ENCODE measurements at regions not wholly inside any gene's neighbourhood (a gene's known extent, or its start where the extent isn't known, plus 50 kb on each side); places are given as distances from the start of the nearest gene placed in this dataset.

- POLR2A ChIA-PET = no interaction called here
Measured at GRCh38 chr9:29669613-29670012, 2096.3 kb upstream of the C9orf72 start.

GRCh38 chr9:29685531-29685930 is 2112.2 kb upstream of the C9orf72 start:
- no peak overlapping the region for H3K27ac Mint-ChIP-seq (ENCODE audit: unreplicated experiment)
- POLR2A ChIA-PET = no interaction called here
- intact Hi-C loops (cut with micrococcal nuclease; ENCODE audit: unreplicated experiment) = no loop called here
- H3K4me3 Mint-ChIP-seq (ENCODE audit: unreplicated experiment) = no peak overlapping the region
- H3K36me3 ChIP-seq (ENCODE audit: control insufficient read depth, insufficient read depth, low read length) = no peaks in the 10 kb centered on the region
- no peaks in the 10 kb centered on the region for H3K27me3 Mint-ChIP-seq (ENCODE audit: insufficient read depth, unreplicated experiment)
- CTCF ChIA-PET = no interaction called here
- H3K4me1 Mint-ChIP-seq (ENCODE audit: low read depth, unreplicated experiment) = no peaks in the 10 kb centered on the region
- H3K9me3 Mint-ChIP-seq (ENCODE audit: unreplicated experiment) = no peaks in the 10 kb centered on the region
- H3K36me3 Mint-ChIP-seq (ENCODE audit: insufficient read depth, unreplicated experiment) = no peaks in the 10 kb centered on the region
- TF ChIP-seq CTCF (IDR thresholded peaks at IDR 0.05; ENCODE audit: insufficient read depth in 1 of 2, low read depth in 1 of 2, low read length in 1 of 2, severe bottlenecking in 1 of 2, unreplicated experiment in 1 of 2) = no peak
- H3K9me3 ChIP-seq = no peaks in the 10 kb centered on the region
- H3K27me3 ChIP-seq (replicated peaks; ENCODE audit: control insufficient read depth, insufficient read depth, low read length) = no peaks in the 10 kb centered on the region
- no TSS peak for BruUV-seq (replicated peaks)
- H3K4me1 ChIP-seq = no peaks in the 10 kb centered on the region
- DNase-seq = no peak
- H3K4me3 ChIP-seq (ENCODE audit: low read depth, low read length) = no peak overlapping the region

More at GRCh38 chr9:29669613-29670012, 2096.3 kb upstream of the C9orf72 start:
- no peak overlapping the region for H3K4me3 Mint-ChIP-seq (ENCODE audit: unreplicated experiment)
- H3K4me1 Mint-ChIP-seq (ENCODE audit: low read depth, unreplicated experiment) = no peaks in the 10 kb centered on the region
- H3K9me3 Mint-ChIP-seq (ENCODE audit: unreplicated experiment) = no peaks in the 10 kb centered on the region
- no peaks in the 10 kb centered on the region for H3K36me3 Mint-ChIP-seq (ENCODE audit: insufficient read depth, unreplicated experiment)
- no peaks in the 10 kb centered on the region for H3K27me3 ChIP-seq (replicated peaks; ENCODE audit: control insufficient read depth, insufficient read depth, low read length)
- no peaks in the 10 kb centered on the region for H3K9me3 ChIP-seq
- H3K27me3 Mint-ChIP-seq (ENCODE audit: insufficient read depth, unreplicated experiment) = no peaks in the 10 kb centered on the region
- intact Hi-C loops (cut with micrococcal nuclease; ENCODE audit: unreplicated experiment) = no loop called here
- no peaks in the 10 kb centered on the region for H3K36me3 ChIP-seq (ENCODE audit: control insufficient read depth, insufficient read depth, low read length)
- no peaks in the 10 kb centered on the region for H3K4me1 ChIP-seq
- TF ChIP-seq CTCF (IDR thresholded peaks at IDR 0.05; ENCODE audit: insufficient read depth in 1 of 2, low read depth in 1 of 2, low read length in 1 of 2, severe bottlenecking in 1 of 2, unreplicated experiment in 1 of 2) = no peak
- CTCF ChIA-PET = no interaction called here
- no TSS peak for BruUV-seq (replicated peaks)
- DNase-seq = no peak
- H3K27ac Mint-ChIP-seq (ENCODE audit: unreplicated experiment) = no peak overlapping the region
- H3K4me3 ChIP-seq (ENCODE audit: low read depth, low read length) = no peak overlapping the region

- no peaks in the 10 kb centered on the region for H3K9me3 Mint-ChIP-seq (ENCODE audit: unreplicated experiment)
- DNase-seq = no peak
- no peaks in the 10 kb centered on the region for H3K36me3 ChIP-seq (ENCODE audit: control insufficient read depth, insufficient read depth, low read length)
- CTCF ChIA-PET = no interaction called here
- H3K4me1 ChIP-seq = no peaks in the 10 kb centered on the region
- no TSS peak for BruUV-seq (replicated peaks)
- peaks cover 2% of the 10 kb centered on the region for H3K27me3 Mint-ChIP-seq (ENCODE audit: insufficient read depth, unreplicated experiment)
- POLR2A ChIA-PET = no interaction called here
- H3K27me3 ChIP-seq (replicated peaks; ENCODE audit: control insufficient read depth, insufficient read depth, low read length) = no peaks in the 10 kb centered on the region
- intact Hi-C loops (cut with micrococcal nuclease; ENCODE audit: unreplicated experiment) = loop anchor here (10.0 kb wide), 1 partner anchor 736 kb away; no protein-coding TSS in a partner anchor
- H3K9me3 ChIP-seq = no peaks in the 10 kb centered on the region
- no peak overlapping the region for H3K4me3 ChIP-seq (ENCODE audit: low read depth, low read length)
- H3K4me1 Mint-ChIP-seq (ENCODE audit: low read depth, unreplicated experiment) = no peaks in the 10 kb centered on the region
- TF ChIP-seq CTCF (IDR thresholded peaks at IDR 0.05; ENCODE audit: insufficient read depth in 1 of 2, low read depth in 1 of 2, low read length in 1 of 2, severe bottlenecking in 1 of 2, unreplicated experiment in 1 of 2) = no peak
- H3K36me3 Mint-ChIP-seq (ENCODE audit: insufficient read depth, unreplicated experiment) = no peaks in the 10 kb centered on the region
- no peak overlapping the region for H3K4me3 Mint-ChIP-seq (ENCODE audit: unreplicated experiment)
- no peak overlapping the region for H3K27ac Mint-ChIP-seq (ENCODE audit: unreplicated experiment)
Measured at GRCh38 chr9:29691145-29691544, 2117.9 kb upstream of the C9orf72 start.
